Activated naive CD4-positive, alpha-beta T cell treated with anti-CD3 and anti-CD28 coated beads for 36 hours (primary cell): ENCODE measurements at regions not wholly inside any gene's neighbourhood (a gene's known extent, or its start where the extent isn't known, plus 50 kb on each side); places are given as distances from the start of the nearest gene placed in this dataset.

Experiments used
- CTCF ChIA-PET: fragments of 350-600 bp; sonication (Branson Sonifier 250); formaldehyde crosslinking; loops from one replicate; lab custom pipeline; 2021; ENCODE audit warnings: antibody characterized with exemption; lab: Charles Lee
- DNase-seq: peaks from one replicate; pipeline ENCODE4 v3.0.0-alpha.2; 2020
- H3K27ac Mint-ChIP-seq: one replicate; pipeline ENCODE4 v1.8.0; 2021; ENCODE audit warnings: mild to moderate bottlenecking, mixed read lengths
- H3K27me3 Mint-ChIP-seq: one replicate; pipeline ENCODE4 v1.8.0; 2021; ENCODE audit warnings: low read depth, mixed read lengths
- H3K36me3 Mint-ChIP-seq: one replicate; pipeline ENCODE4 v1.8.0; 2021; ENCODE audit warnings: low read depth, mixed read lengths
- H3K4me1 Mint-ChIP-seq: one replicate; pipeline ENCODE4 v1.8.0; 2021; ENCODE audit warnings: low read depth, mixed read lengths
- H3K4me3 Mint-ChIP-seq: one replicate; pipeline ENCODE4 v1.8.0; 2021; ENCODE audit warnings: mild to moderate bottlenecking, moderate library complexity, mixed read lengths
- H3K9me3 Mint-ChIP-seq: one replicate; pipeline ENCODE4 v1.8.0; 2021; ENCODE audit warnings: mixed read lengths
- intact Hi-C: fragments of 100-400 bp; cut with micrococcal nuclease; formaldehyde crosslinking; loops from one replicate; pipeline ENCODE4 v1.15.1; 2023

GRCh38 chr18:10081492-10081891 is 167.7 kb downstream of the VAPA start:
- CTCF ChIA-PET = no interaction called here
- Mint-ChIP-seq H3K27ac (no peak overlapping the region), H3K27me3 (no peaks in the 10 kb centered on the region)

GRCh38 chr18:10085416-10085815 is 171.6 kb downstream of the VAPA start:
- intact Hi-C loops = no loop called here
- Mint-ChIP-seq H3K9me3 (peaks cover 16% of the 10 kb centered on the region), H3K27ac (no peak overlapping the region), H3K4me3 (no peak overlapping the region), H3K36me3 (no peaks in the 10 kb centered on the region), H3K4me1 (no peaks in the 10 kb centered on the region), H3K27me3 (peaks cover 4% of the 10 kb centered on the region)
- no peak for DNase-seq
- CTCF ChIA-PET = no interaction called here

More at GRCh38 chr18:10081492-10081891, 167.7 kb downstream of the VAPA start:
- intact Hi-C loops = no loop called here
- Mint-ChIP-seq H3K9me3 (peaks cover 16% of the 10 kb centered on the region), H3K4me1 (no peaks in the 10 kb centered on the region), H3K36me3 (no peaks in the 10 kb centered on the region), H3K4me3 (no peak overlapping the region)
- DNase-seq = no peak

- Mint-ChIP-seq H3K27me3 (peaks cover 4% of the 10 kb centered on the region), H3K4me1 (no peaks in the 10 kb centered on the region), H3K4me3 (no peak overlapping the region), H3K27ac (no peak overlapping the region), H3K9me3 (peaks cover 16% of the 10 kb centered on the region), H3K36me3 (no peaks in the 10 kb centered on the region)
- intact Hi-C loops = no loop called here
- DNase-seq = no peak
- CTCF ChIA-PET = no interaction called here
These were observed 172.1 kb downstream of the VAPA start for GRCh38 chr18:10085876-10086275.

DNA sequence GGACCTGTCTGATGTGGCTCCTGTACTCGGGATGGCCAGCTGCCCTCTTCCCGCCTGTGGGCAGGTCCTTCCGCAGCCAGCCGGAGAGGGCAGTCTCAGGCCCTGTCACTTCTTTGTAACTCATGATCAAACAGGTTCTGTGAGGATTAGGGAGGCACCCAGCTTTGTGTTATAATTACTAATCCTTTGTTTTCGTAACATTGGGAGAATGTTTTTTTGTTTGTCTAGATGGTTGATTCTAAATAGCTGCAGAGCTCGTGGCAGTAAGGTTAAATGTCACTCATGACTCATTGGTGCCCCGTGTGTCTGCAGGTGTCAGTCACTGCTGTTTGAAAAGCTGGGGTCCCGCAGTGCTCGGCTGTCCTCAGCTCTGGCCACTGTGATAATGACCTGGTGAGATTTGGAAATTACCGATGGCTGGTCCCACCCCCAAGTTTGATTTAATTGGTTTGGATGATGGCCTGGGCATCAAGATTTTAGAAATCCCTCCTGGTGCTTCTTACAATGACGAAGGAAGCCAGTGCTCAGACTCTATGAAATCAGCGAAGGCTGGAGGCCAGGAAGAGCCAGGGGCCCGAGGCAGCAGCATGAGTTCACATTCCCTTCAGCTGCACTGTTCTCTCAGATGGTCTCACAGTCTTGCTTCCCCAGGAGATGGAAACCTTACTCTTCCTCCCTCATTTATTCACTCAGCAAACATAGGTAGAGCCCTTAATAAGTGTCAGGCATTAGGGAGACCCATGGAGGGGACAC is 172.8 kb downstream of the VAPA start:
- Mint-ChIP-seq H3K4me1 (no peaks in the 10 kb centered on the region), H3K36me3 (no peaks in the 10 kb centered on the region), H3K27me3 (peaks cover 4% of the 10 kb centered on the region), H3K4me3 (no peak overlapping the region), H3K27ac (no peak overlapping the region), H3K9me3 (peaks cover 16% of the 10 kb centered on the region)
- no peak for DNase-seq
- CTCF ChIA-PET = no interaction called here
- intact Hi-C loops = no loop called here

- intact Hi-C loops = no loop called here
- Mint-ChIP-seq H3K4me1 (no peaks in the 10 kb centered on the region), H3K36me3 (no peaks in the 10 kb centered on the region), H3K4me3 (no peak overlapping the region), H3K27ac (no peak overlapping the region), H3K27me3 (peaks cover 4% of the 10 kb centered on the region), H3K9me3 (peaks cover 7% of the 10 kb centered on the region)
- CTCF ChIA-PET = interaction anchor here (0.6 kb wide), 1 partner anchor 92 kb away, joined by 3 read pairs; no protein-coding TSS in a partner anchor
- DNase-seq = no peak
These were observed 174.9 kb downstream of the VAPA start for GRCh38 chr18:10088734-10089133.

- H3K4me1 Mint-ChIP-seq = no peaks in the 10 kb centered on the region
- intact Hi-C loops = no loop called here
- no peaks in the 10 kb centered on the region for H3K9me3 Mint-ChIP-seq
- no peaks in the 10 kb centered on the region for H3K36me3 Mint-ChIP-seq
- no peak overlapping the region for H3K27ac Mint-ChIP-seq
- H3K27me3 Mint-ChIP-seq = peaks cover 4% of the 10 kb centered on the region
- DNase-seq = no peak
- no peak overlapping the region for H3K4me3 Mint-ChIP-seq
- CTCF ChIA-PET = interaction anchor here (1.0 kb wide), 1 partner anchor 400 kb away, joined by 3 read pairs; no protein-coding TSS in a partner anchor
These were observed 176.1 kb downstream of the VAPA start for GRCh38 chr18:10089881-10090280.

GRCh38 chr18:10090668-10091067 is 176.9 kb downstream of the VAPA start:
- H3K9me3 Mint-ChIP-seq = no peaks in the 10 kb centered on the region
- H3K4me1 Mint-ChIP-seq = no peaks in the 10 kb centered on the region
- no peak overlapping the region for H3K4me3 Mint-ChIP-seq
- no peak overlapping the region for H3K27ac Mint-ChIP-seq
- H3K36me3 Mint-ChIP-seq = no peaks in the 10 kb centered on the region
- intact Hi-C loops = no loop called here
- peaks cover 4% of the 10 kb centered on the region for H3K27me3 Mint-ChIP-seq
- CTCF ChIA-PET = interaction anchor here (1.0 kb wide), 1 partner anchor 400 kb away, joined by 3 read pairs; no protein-coding TSS in a partner anchor
- DNase-seq = no peak

- intact Hi-C loops = no loop called here
- no peaks in the 10 kb centered on the region for H3K36me3 Mint-ChIP-seq
- no peaks in the 10 kb centered on the region for H3K4me1 Mint-ChIP-seq
- no peaks in the 10 kb centered on the region for H3K9me3 Mint-ChIP-seq
- CTCF ChIA-PET = no interaction called here
- H3K27me3 Mint-ChIP-seq = peaks cover 4% of the 10 kb centered on the region
- no peak for DNase-seq
- no peak overlapping the region for H3K4me3 Mint-ChIP-seq
- H3K27ac Mint-ChIP-seq = no peak overlapping the region
These were observed 179.6 kb downstream of the VAPA start for GRCh38 chr18:10093445-10093844.

DNA sequence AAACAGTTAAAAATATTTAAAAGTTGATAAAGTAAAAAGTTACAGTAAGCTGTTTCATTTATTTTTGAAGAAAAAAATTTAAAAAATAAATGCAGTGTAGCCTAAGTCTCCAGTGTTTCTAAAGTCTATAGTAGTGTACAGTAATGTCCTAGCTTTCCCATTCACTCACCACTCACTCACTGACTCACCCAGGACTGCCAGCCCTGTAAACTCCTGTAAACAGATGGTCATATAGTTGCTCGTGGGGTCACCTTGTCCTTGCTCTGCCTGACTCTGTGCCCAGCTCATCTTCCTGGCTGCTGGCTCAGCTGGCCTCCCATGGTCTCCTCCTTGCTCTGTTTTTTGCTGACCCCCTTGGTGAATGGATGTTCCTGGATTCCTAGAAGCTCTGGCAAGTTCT is 180.3 kb downstream of the VAPA start:
- H3K27me3 Mint-ChIP-seq = peaks cover 4% of the 10 kb centered on the region
- intact Hi-C loops = no loop called here
- no peak for DNase-seq
- H3K4me3 Mint-ChIP-seq = no peak overlapping the region
- no peaks in the 10 kb centered on the region for H3K4me1 Mint-ChIP-seq
- no peaks in the 10 kb centered on the region for H3K36me3 Mint-ChIP-seq
- CTCF ChIA-PET = no interaction called here
- no peaks in the 10 kb centered on the region for H3K9me3 Mint-ChIP-seq
- H3K27ac Mint-ChIP-seq = no peak overlapping the region

GRCh38 chr18:10094655-10095054 is 180.8 kb downstream of the VAPA start:
- DNase-seq = no peak
- no peaks in the 10 kb centered on the region for H3K36me3 Mint-ChIP-seq
- no peak overlapping the region for H3K4me3 Mint-ChIP-seq
- CTCF ChIA-PET = no interaction called here
- no peak overlapping the region for H3K27ac Mint-ChIP-seq
- intact Hi-C loops = no loop called here
- H3K9me3 Mint-ChIP-seq = no peaks in the 10 kb centered on the region
- H3K27me3 Mint-ChIP-seq = peaks cover 4% of the 10 kb centered on the region
- H3K4me1 Mint-ChIP-seq = no peaks in the 10 kb centered on the region

DNA sequence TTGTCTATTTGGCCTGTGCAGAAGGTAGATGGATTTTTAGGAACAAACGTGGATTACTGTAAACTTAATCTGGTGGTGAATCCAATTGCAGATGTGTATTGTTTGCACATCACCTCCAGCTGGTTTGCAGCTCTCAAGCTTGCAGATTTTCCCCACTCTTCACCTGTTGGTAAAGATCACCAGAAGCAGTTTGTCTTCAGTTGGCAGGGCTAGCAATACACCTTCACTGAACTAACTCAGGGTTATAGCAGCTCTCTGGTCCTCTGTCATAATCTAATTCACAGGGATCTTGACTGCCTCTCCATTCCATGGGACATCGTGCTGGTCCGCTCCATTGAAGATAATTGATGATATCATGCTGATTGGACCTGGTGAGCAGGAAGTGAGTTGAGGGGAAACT is 181.5 kb downstream of the VAPA start:
- Mint-ChIP-seq H3K4me3 (no peak overlapping the region), H3K27ac (no peak overlapping the region), H3K36me3 (no peaks in the 10 kb centered on the region), H3K27me3 (no peaks in the 10 kb centered on the region), H3K4me1 (no peaks in the 10 kb centered on the region), H3K9me3 (no peaks in the 10 kb centered on the region)
- DNase-seq = no peak
- CTCF ChIA-PET = no interaction called here
- intact Hi-C loops = no loop called here

DNA sequence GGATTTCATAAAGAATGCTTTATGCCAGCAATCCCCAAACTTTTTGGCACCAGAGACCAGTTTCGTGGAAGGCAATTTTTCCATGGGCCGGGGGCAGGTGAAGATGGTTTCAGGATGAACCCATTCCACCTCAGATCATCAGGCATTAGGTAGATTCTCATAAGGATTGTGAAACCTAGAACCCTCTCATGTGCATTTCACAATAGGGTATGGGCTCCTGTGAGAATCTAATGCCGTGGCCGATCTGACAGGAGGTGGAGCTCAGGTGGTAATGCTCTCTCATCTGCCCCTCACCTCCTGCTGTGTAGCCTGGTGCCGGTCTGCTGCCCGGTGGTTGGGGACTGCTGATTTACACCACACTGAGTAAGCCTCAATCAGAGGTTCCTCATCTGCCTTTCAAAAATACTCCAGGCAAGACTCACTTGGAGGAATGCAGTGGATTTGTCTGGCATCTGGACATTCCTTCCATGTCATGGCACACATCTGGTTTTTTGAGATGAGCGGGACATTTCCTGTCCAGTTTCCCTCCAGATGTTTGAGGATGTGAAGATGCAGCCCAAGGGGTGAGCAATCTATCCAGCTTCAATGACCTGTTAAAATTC is 185.8 kb downstream of the VAPA start:
- CTCF ChIA-PET = no interaction called here
- no peak for DNase-seq
- no peak overlapping the region for H3K4me3 Mint-ChIP-seq
- H3K27ac Mint-ChIP-seq = no peak overlapping the region
- no peaks in the 10 kb centered on the region for H3K9me3 Mint-ChIP-seq
- no peaks in the 10 kb centered on the region for H3K27me3 Mint-ChIP-seq
- intact Hi-C loops = no loop called here
- H3K36me3 Mint-ChIP-seq = no peaks in the 10 kb centered on the region
- H3K4me1 Mint-ChIP-seq = no peaks in the 10 kb centered on the region

- Mint-ChIP-seq H3K27ac (no peak overlapping the region), H3K9me3 (peaks cover 4% of the 10 kb centered on the region), H3K4me3 (no peak overlapping the region), H3K27me3 (no peaks in the 10 kb centered on the region), H3K36me3 (no peaks in the 10 kb centered on the region), H3K4me1 (no peaks in the 10 kb centered on the region)
- no peak for DNase-seq
- CTCF ChIA-PET = no interaction called here
- intact Hi-C loops = no loop called here
These were observed 186.4 kb downstream of the VAPA start for GRCh38 chr18:10100196-10100595.
